ENCODE measurements at regions not wholly inside any gene's neighbourhood (a gene's known extent, or its start where the extent isn't known, plus 50 kb on each side); places are given as distances from the start of the nearest gene placed in this dataset.

- Histone ChIP-seq H3K27me3 (replicated peaks in 1 of 7) (no peaks in the 10 kb centered on the region), H3K9me3 (no peaks in the 10 kb centered on the region), H3K4me3 (no peak overlapping the region), H3K4me1 (peaks cover 0 to 20% (median 8%) of the 10 kb centered on the region in 6 donors), H3K36me3 (no peaks in the 10 kb centered on the region), H3K27ac (no peak overlapping the region)
- no peak for TF ChIP-seq POLR2AphosphoS5 (IDR thresholded peaks at IDR 0.05)
- no peak for TF ChIP-seq POLR2A (IDR thresholded peaks at IDR 0.05)
- TF ChIP-seq, protein P1, sequence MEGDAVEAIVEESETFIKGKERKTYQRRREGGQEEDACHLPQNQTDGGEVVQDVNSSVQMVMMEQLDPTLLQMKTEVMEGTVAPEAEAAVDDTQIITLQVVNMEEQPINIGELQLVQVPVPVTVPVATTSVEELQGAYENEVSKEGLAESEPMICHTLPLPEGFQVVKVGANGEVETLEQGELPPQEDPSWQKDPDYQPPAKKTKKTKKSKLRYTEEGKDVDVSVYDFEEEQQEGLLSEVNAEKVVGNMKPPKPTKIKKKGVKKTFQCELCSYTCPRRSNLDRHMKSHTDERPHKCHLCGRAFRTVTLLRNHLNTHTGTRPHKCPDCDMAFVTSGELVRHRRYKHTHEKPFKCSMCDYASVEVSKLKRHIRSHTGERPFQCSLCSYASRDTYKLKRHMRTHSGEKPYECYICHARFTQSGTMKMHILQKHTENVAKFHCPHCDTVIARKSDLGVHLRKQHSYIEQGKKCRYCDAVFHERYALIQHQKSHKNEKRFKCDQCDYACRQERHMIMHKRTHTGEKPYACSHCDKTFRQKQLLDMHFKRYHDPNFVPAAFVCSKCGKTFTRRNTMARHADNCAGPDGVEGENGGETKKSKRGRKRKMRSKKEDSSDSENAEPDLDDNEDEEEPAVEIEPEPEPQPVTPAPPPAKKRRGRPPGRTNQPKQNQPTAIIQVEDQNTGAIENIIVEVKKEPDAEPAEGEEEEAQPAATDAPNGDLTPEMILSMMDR (IDR thresholded peaks at IDR 0.05 in 8 of 11, conservative IDR thresholded peaks at IDR 0.05 in 3 of 11) = no peak
- DNase-seq = no peak
- intact Hi-C loops (cut with DNase I; ENCODE audit: low total_unique reads) = no loop called here
- WGBS, 5 donors = 82 to 92% (median 88%) methylated on average over 7 of the region's 7 CpGs
These were observed 79.5 kb upstream of the KLF7 start for GRCh38 chr2:207244971-207245925.

- intact Hi-C loops (cut with DNase I; ENCODE audit: low total_unique reads) = no loop called here
- Histone ChIP-seq H3K36me3 (no peaks in the 10 kb centered on the region), H3K27ac (no peak overlapping the region), H3K9me3 (no peaks in the 10 kb centered on the region), H3K27me3 (replicated peaks in 1 of 7) (no peaks in the 10 kb centered on the region), H3K4me3 (no peak overlapping the region), H3K4me1 (peaks cover 0 to 11% (median under 1%) of the 10 kb centered on the region in 6 donors)
- DNase-seq = no peak
- WGBS, 5 donors = 85 to 94% (median 89%) methylated on average over 4 of the region's 4 CpGs
- TF ChIP-seq POLR2AphosphoS5 (IDR thresholded peaks at IDR 0.05) (no peak), POLR2A (IDR thresholded peaks at IDR 0.05) (no peak)
- TF ChIP-seq, protein P1 (IDR thresholded peaks at IDR 0.05 in 8 of 11, conservative IDR thresholded peaks at IDR 0.05 in 3 of 11) = no peak
These were observed 83.1 kb upstream of the KLF7 start for GRCh38 chr2:207248702-207249377.

- no peak for DNase-seq
- WGBS, 5 donors = 91 to 99% (median 92%) methylated on average over 4 of the region's 4 CpGs
- Histone ChIP-seq H3K4me3 (no peak overlapping the region), H3K36me3 (no peaks in the 10 kb centered on the region), H3K27ac (no peak overlapping the region), H3K27me3 (replicated peaks in 1 of 7) (no peaks in the 10 kb centered on the region), H3K4me1 (peaks cover 0 to 30% (median 17%) of the 10 kb centered on the region in 6 donors), H3K9me3 (no peaks in the 10 kb centered on the region)
- intact Hi-C loops (cut with DNase I; ENCODE audit: low total_unique reads) = no loop called here
- no peak for TF ChIP-seq POLR2AphosphoS5 (IDR thresholded peaks at IDR 0.05)
- TF ChIP-seq, protein P1 (IDR thresholded peaks at IDR 0.05 in 8 of 11, conservative IDR thresholded peaks at IDR 0.05 in 3 of 11) = no peak
- TF ChIP-seq POLR2A (IDR thresholded peaks at IDR 0.05) = no peak
These were observed 85.3 kb upstream of the KLF7 start for GRCh38 chr2:207251022-207251421.
